Mesenchymal stem cell (in vitro differentiated cells and primary cell): ENCODE measurements at regions not wholly inside any gene's neighbourhood (a gene's known extent, or its start where the extent isn't known, plus 50 kb on each side); places are given as distances from the start of the nearest gene placed in this dataset.
A peak's percentile ranks its signal among the peaks of the same experiment; 100 is the strongest.
"Not testable (repeated sequence)": the region's sequence is repeated elsewhere in the genome, so short reads cannot be mapped to it uniquely, and the experiment has no call there.

ENCODE experiments used
- DNase-seq: peaks from one replicate; pipeline ENCODE4 v3.0.0-alpha.2; 2013
- H2AFZ ChIP-seq: one replicate; pipeline ENCODE4 v1.6.1; 2013; ENCODE audit warnings: low read depth, mild to moderate bottlenecking, control low read depth, inconsistent platforms, low read length, moderate library complexity
- H2AK5ac ChIP-seq: 2 replicates; pipeline ENCODE4 v1.6.1; 2013; ENCODE audit warnings: low read length, moderate library complexity, mild to moderate bottlenecking, inconsistent platforms; ENCODE audit not compliant: severe bottlenecking
- H2BK120ac ChIP-seq: one replicate; pipeline ENCODE4 v1.6.1; 2013; ENCODE audit warnings: low read depth, mild to moderate bottlenecking, inconsistent platforms, low read length, moderate library complexity
- H2BK12ac ChIP-seq, 2 experiments: one replicate each; pipeline ENCODE4 v1.6.1; 2013; ENCODE audit warnings: inconsistent platforms in 2 of 2, low read length in 2 of 2, mild to moderate bottlenecking in 2 of 2, moderate library complexity in 2 of 2, control low read depth in 1 of 2
- H2BK15ac ChIP-seq: one replicate; pipeline ENCODE4 v1.6.1; 2013; ENCODE audit warnings: mild to moderate bottlenecking, low read depth, inconsistent platforms; ENCODE audit not compliant: poor library complexity, severe bottlenecking
- H2BK5ac ChIP-seq: 2 replicates; pipeline ENCODE4 v1.6.1; 2013; ENCODE audit warnings: low read depth, mild to moderate bottlenecking, low read length, control low read depth, inconsistent platforms; ENCODE audit not compliant: poor library complexity, severe bottlenecking
- H3K14ac ChIP-seq, 2 experiments: one replicate each; pipeline ENCODE4 v1.6.1; 2013; ENCODE audit warnings: inconsistent platforms in 2 of 2, low read length in 2 of 2, control low read depth in 1 of 2, mild to moderate bottlenecking in 1 of 2, moderate library complexity in 1 of 2
- H3K18ac ChIP-seq, 2 experiments: one replicate each; pipeline ENCODE4 v1.6.1; 2013; ENCODE audit warnings: inconsistent platforms in 2 of 2, low read length in 2 of 2, control low read depth in 1 of 2, low read depth in 1 of 2, mild to moderate bottlenecking in 1 of 2
- H3K23ac ChIP-seq, 2 experiments: one replicate each; pipeline ENCODE4 v1.6.1; 2013; ENCODE audit warnings: inconsistent platforms in 2 of 2, low read length in 2 of 2, mild to moderate bottlenecking in 2 of 2, moderate library complexity in 2 of 2, control low read depth in 1 of 2
- H3K27ac ChIP-seq: 2 replicates; pipeline ENCODE4 v1.5.1; 2013; ENCODE audit warnings: mild to moderate bottlenecking, moderate library complexity, low read length, control low read depth, inconsistent platforms; ENCODE audit not compliant: poor library complexity, severe bottlenecking
- H3K27me3 ChIP-seq, 2 experiments: 2 replicates each; pipeline versions ENCODE4 v1.6.1 to v1.7.0; 2013; ENCODE audit warnings: low read length in 2 of 2, mild to moderate bottlenecking in 2 of 2, moderate library complexity in 2 of 2, control low read depth in 1 of 2, inconsistent platforms in 1 of 2; ENCODE audit not compliant: control insufficient read depth in 1 of 2, insufficient read depth in 1 of 2
- H3K36me3 ChIP-seq, 2 experiments: 2 replicates each; pipeline versions ENCODE4 v1.6.1 to v1.7.0; 2013; ENCODE audit warnings: low read length in 2 of 2, control low read depth in 1 of 2, inconsistent platforms in 1 of 2, low read depth in 1 of 2, mild to moderate bottlenecking in 1 of 2; ENCODE audit not compliant: insufficient read depth in 2 of 2, control insufficient read depth in 1 of 2
- H3K4ac ChIP-seq, 2 experiments: one replicate each; pipeline ENCODE4 v1.6.1; 2013; ENCODE audit warnings: inconsistent platforms in 2 of 2, low read length in 2 of 2, mild to moderate bottlenecking in 2 of 2, moderate library complexity in 2 of 2, control low read depth in 1 of 2, low read depth in 1 of 2
- H3K4me1 ChIP-seq: 2 replicates; pipeline ENCODE4 v1.6.1; 2013; ENCODE audit warnings: low read depth, low read length, control low read depth; ENCODE audit not compliant: control insufficient read depth, insufficient read depth
- H3K4me2 ChIP-seq: 2 replicates; pipeline ENCODE4 v1.6.1; 2013; ENCODE audit warnings: low read length, mild to moderate bottlenecking, inconsistent platforms; ENCODE audit not compliant: poor library complexity, severe bottlenecking
- H3K4me3 ChIP-seq, 2 experiments: 2 replicates each; pipeline versions ENCODE4 v1.5.1 to v1.7.0; 2013; ENCODE audit warnings: low read length in 2 of 2, mild to moderate bottlenecking in 2 of 2, control low read depth in 1 of 2, low read depth in 1 of 2; ENCODE audit not compliant: insufficient read depth in 1 of 2
- H3K79me1 ChIP-seq: replicated peaks from 2 replicates; pipeline ENCODE4 v1.6.1; 2013; ENCODE audit warnings: mild to moderate bottlenecking, control low read depth, low read length, inconsistent platforms; ENCODE audit not compliant: poor library complexity, severe bottlenecking
- H3K9ac ChIP-seq: 2 replicates; pipeline ENCODE4 v1.7.0; 2013; ENCODE audit warnings: mild to moderate bottlenecking, low read length, moderate library complexity
- H3K9me3 ChIP-seq: 2 replicates; pipeline ENCODE4 v1.7.0; 2013; ENCODE audit warnings: mild to moderate bottlenecking, low read length; ENCODE audit not compliant: control insufficient read depth
- H4K8ac ChIP-seq: one replicate; pipeline ENCODE4 v1.6.1; 2013; ENCODE audit warnings: inconsistent platforms, mild to moderate bottlenecking, low read length, moderate library complexity
- H4K91ac ChIP-seq: one replicate; pipeline ENCODE4 v1.6.1; 2013; ENCODE audit warnings: mild to moderate bottlenecking, low read length, inconsistent platforms
- WGBS: methylation state at CpG from one replicate; pipeline ENCODE4 v1.1.7; 2013; ENCODE audit warnings: mixed read lengths; 5-methylcytosine and 5-hydroxymethylcytosine counted together

GRCh38 chr3:124152891-124153290 lies 161.0 kb upstream of the ROPN1 start:
- not testable (repeated sequence) for H4K91ac ChIP-seq, H2BK15ac ChIP-seq, DNase-seq, H3K9me3 ChIP-seq, H3K18ac ChIP-seq, H4K8ac ChIP-seq, H3K9ac ChIP-seq, H3K79me1 ChIP-seq, H3K36me3 ChIP-seq, H3K27me3 ChIP-seq, H3K27ac ChIP-seq, H3K4me3 ChIP-seq, H2AK5ac ChIP-seq, H3K23ac ChIP-seq, H2BK5ac ChIP-seq, H2BK120ac ChIP-seq, H3K14ac ChIP-seq, H3K4ac ChIP-seq, H2AFZ ChIP-seq, H3K4me1 ChIP-seq, H3K4me2 ChIP-seq, H2BK12ac ChIP-seq
- WGBS, result 89% methylated on average over 1 of the region's 1 CpG

DNA sequence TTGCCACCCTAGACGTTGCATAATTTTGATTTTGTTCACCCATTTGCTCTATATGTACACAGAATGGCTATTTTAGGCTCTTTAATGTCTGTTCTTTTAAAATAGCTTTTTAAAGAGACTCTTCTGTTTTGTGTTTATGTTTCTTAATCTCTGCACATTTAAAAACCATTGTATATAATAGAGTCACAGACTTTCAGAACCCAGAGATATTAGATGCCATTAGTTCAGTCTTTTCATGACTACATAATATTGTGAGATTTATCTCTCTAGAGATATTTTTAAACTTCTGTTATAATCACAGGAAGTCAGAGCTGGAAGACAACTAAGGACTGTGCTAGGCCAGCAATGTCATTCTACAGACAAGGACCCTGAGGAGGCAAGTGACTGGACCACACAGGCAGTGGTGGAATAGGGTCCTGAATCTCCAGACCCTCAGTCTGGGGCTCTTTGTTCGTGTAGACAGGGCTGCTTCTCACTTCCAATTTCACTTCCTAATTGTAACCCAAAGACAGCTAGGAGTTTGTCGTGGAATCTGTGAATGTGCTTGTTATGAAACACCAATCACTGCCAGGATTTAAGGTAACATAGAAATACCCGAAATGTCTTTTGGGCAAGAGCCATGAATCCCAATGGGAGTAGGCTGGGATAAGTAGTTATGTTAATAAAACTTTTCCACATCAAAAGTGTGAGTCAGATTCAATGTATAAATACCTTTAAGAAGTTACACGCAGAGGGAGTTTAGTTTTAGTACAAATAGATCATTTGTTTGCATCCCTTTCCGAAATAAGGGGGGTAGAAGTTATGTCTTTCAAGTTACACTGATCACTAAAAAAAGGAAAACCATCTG lies 165.2 kb upstream of the ROPN1 start:
- Histone ChIP-seq H3K36me3 (no peaks in the 10 kb centered on the region), H3K14ac (no peak overlapping the region), H3K4me1 (peaks cover 2% of the 10 kb centered on the region), H4K8ac (no peak overlapping the region), H3K9ac (no peak overlapping the region), H3K4ac (no peak overlapping the region), H3K4me2 (no peak overlapping the region), H3K9me3 (no peaks in the 10 kb centered on the region), H3K23ac (no peak overlapping the region), H2BK120ac (no peak overlapping the region), H3K27ac (no peak overlapping the region), H3K4me3 (no peak overlapping the region), H3K79me1 (peaks cover 9% of the 10 kb centered on the region), H3K27me3 (peaks cover 17 to 21% of the 10 kb centered on the region in 2 experiments), H3K18ac (no peak overlapping the region), H2BK5ac (no peak overlapping the region), H4K91ac (no peak overlapping the region), H2BK12ac (no peak overlapping the region), H2AK5ac (no peak overlapping the region), H2AFZ (no peak overlapping the region), H2BK15ac (no peak overlapping the region)
- DNase-seq, result no peak
- WGBS, result 79% methylated on average over 5 of the region's 6 CpGs

DNA sequence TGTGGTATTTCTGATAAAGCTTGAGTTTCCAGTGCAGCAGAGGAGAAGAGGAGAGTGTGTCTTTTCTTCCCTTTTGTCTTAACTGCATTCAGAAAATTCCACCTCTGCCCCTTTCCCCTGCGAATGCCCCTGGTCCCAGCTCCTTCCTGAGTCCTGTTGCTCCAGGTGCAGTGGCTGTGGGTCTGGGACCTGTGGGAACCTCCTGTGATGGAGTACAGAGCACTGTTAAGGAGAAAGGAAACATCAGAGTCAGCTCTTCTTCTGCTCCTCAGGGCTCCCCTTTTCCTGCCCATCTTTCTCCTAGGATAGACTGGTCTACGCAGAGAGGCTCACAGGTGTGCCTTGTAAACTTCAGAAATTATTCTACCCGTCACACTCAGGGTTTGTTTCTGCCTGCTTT lies 165.8 kb upstream of the ROPN1 start:
- no peak overlapping the region for H3K4me3 ChIP-seq
- H3K4ac ChIP-seq, result no peak overlapping the region
- no peaks in the 10 kb centered on the region for H3K36me3 ChIP-seq
- no peak overlapping the region for H4K8ac ChIP-seq
- DNase-seq, result no peak
- H3K4me1 ChIP-seq, result peaks cover 2% of the 10 kb centered on the region
- no peaks in the 10 kb centered on the region for H3K9me3 ChIP-seq
- H2BK120ac ChIP-seq, result no peak overlapping the region
- H3K79me1 ChIP-seq, result peaks cover 9% of the 10 kb centered on the region
- no peak overlapping the region for H2BK15ac ChIP-seq
- no peak overlapping the region for H3K9ac ChIP-seq
- H3K18ac ChIP-seq, result no peak overlapping the region
- H2AFZ ChIP-seq, result no peak overlapping the region
- H3K14ac ChIP-seq, result no peak overlapping the region
- H3K23ac ChIP-seq, result no peak overlapping the region
- WGBS, result 60% methylated on average over 1 of the region's 3 CpGs
- H2BK5ac ChIP-seq, result no peak overlapping the region
- H2AK5ac ChIP-seq, result no peak overlapping the region
- H2BK12ac ChIP-seq, result no peak overlapping the region
- H3K4me2 ChIP-seq, result no peak overlapping the region
- H3K27ac ChIP-seq, result no peak overlapping the region
- no peak overlapping the region for H4K91ac ChIP-seq
- peaks cover 17 to 21% of the 10 kb centered on the region in 2 experiments for H3K27me3 ChIP-seq

GRCh38 chr3:124158168-124158881 lies 166.4 kb upstream of the ROPN1 start:
- H2BK15ac ChIP-seq, result no peak overlapping the region
- no peak overlapping the region for H3K4me3 ChIP-seq
- H3K9ac ChIP-seq, result no peak overlapping the region
- H2AK5ac ChIP-seq, result no peak overlapping the region
- H3K23ac ChIP-seq, result no peak overlapping the region
- H3K4me1 ChIP-seq, result peaks cover 2% of the 10 kb centered on the region
- H3K27ac ChIP-seq, result no peak overlapping the region
- H3K79me1 ChIP-seq, result peaks cover 9% of the 10 kb centered on the region
- H3K36me3 ChIP-seq, result no peaks in the 10 kb centered on the region
- no peak overlapping the region for H3K18ac ChIP-seq
- no peak overlapping the region for H2BK5ac ChIP-seq
- peak overlapping the region; percentile 14 for H4K8ac ChIP-seq
- no peak for DNase-seq
- 60% methylated on average over 5 of the region's 5 CpGs for WGBS
- no peak overlapping the region for H2BK12ac ChIP-seq
- H3K4ac ChIP-seq, result no peak overlapping the region
- no peaks in the 10 kb centered on the region for H3K9me3 ChIP-seq
- H4K91ac ChIP-seq, result no peak overlapping the region
- no peak overlapping the region for H3K14ac ChIP-seq
- H2BK120ac ChIP-seq, result no peak overlapping the region
- H3K4me2 ChIP-seq, result no peak overlapping the region
- peaks cover 17 to 21% of the 10 kb centered on the region in 2 experiments for H3K27me3 ChIP-seq
- H2AFZ ChIP-seq, result no peak overlapping the region
